Hepatocyte (in vitro differentiated cells): ENCODE measurements at regions not wholly inside any gene's neighbourhood (a gene's known extent, or its start where the extent isn't known, plus 50 kb on each side); places are given as distances from the start of the nearest gene placed in this dataset.

Experiments
- DNase-seq: peaks from one replicate; pipeline ENCODE4 v3.0.0-alpha.2; 2016; ENCODE audit warnings: low spot score
- H2AFZ ChIP-seq: fragments of 200-600 bp; sonication (generic); 2 replicates; pipeline ENCODE4 v1.6.0; 2016; ENCODE audit warnings: antibody characterized with exemption, mild to moderate bottlenecking
- H3K27ac ChIP-seq: fragments of 200-600 bp; sonication (generic); 2 replicates; pipeline ENCODE4 v1.5.1; 2016; ENCODE audit warnings: mild to moderate bottlenecking
- H3K27me3 ChIP-seq: fragments of 200-600 bp; sonication (generic); 2 replicates; pipeline ENCODE4 v1.6.1; 2016
- H3K36me3 ChIP-seq: fragments of 200-600 bp; sonication (generic); replicated peaks from 2 replicates; pipeline ENCODE4 v1.5.1; 2016; ENCODE audit warnings: low read depth; ENCODE audit not compliant: insufficient read depth
- H3K4me1 ChIP-seq: fragments of 200-600 bp; sonication (generic); 2 replicates; pipeline ENCODE4 v1.5.1; 2016; ENCODE audit warnings: mild to moderate bottlenecking, moderate library complexity; ENCODE audit not compliant: insufficient read depth
- H3K4me2 ChIP-seq: fragments of 200-600 bp; sonication (generic); 2 replicates; pipeline ENCODE4 v1.6.0; 2016
- H3K4me3 ChIP-seq: fragments of 200-600 bp; sonication (generic); 2 replicates; pipeline ENCODE4 v1.5.1; 2016; ENCODE audit warnings: mild to moderate bottlenecking
- H3K79me2 ChIP-seq: fragments of 200-600 bp; sonication (generic); 2 replicates; pipeline ENCODE4 v1.6.0; 2017; ENCODE audit warnings: mild to moderate bottlenecking
- H3K9me2 ChIP-seq: fragments of 200-600 bp; sonication (generic); replicated peaks from 2 replicates; pipeline ENCODE4 v1.6.0; 2017; ENCODE audit warnings: mild to moderate bottlenecking; ENCODE audit not compliant: insufficient read depth
- H3K9me3 ChIP-seq: fragments of 200-600 bp; sonication (generic); 2 replicates; pipeline ENCODE4 v1.5.1; 2016; ENCODE audit warnings: low read depth, mild to moderate bottlenecking
- H4K20me1 ChIP-seq: fragments of 200-600 bp; sonication (generic); 2 replicates; pipeline ENCODE4 v1.6.0; 2016; ENCODE audit warnings: mild to moderate bottlenecking; ENCODE audit not compliant: insufficient read depth, poor library complexity, severe bottlenecking
- EZH2 ChIP-seq: fragments of 200-600 bp; sonication (generic); IDR thresholded peaks from 2 replicates; pipeline ENCODE4 v1.6.1; 2016; ENCODE audit warnings: antibody characterized with exemption, mild to moderate bottlenecking, borderline replicate concordance
- EZH2phosphoT487 ChIP-seq: fragments of 200-600 bp; sonication (generic); IDR thresholded peaks from one replicate; pipeline ENCODE4 v1.6.1; 2018; ENCODE audit warnings: antibody characterized with exemption, mild to moderate bottlenecking, low read depth, moderate library complexity; ENCODE audit not compliant: unreplicated experiment, severe bottlenecking
- WGBS: methylation state at CpG from one replicate; pipeline ENCODE4 v1.1.6; 2016; ENCODE audit warnings: low lambda C conversion rate; ENCODE audit errors: missing lambda C conversion rate; 5-methylcytosine and 5-hydroxymethylcytosine counted together
- TF ChIP-seq, protein P1 (sequence below): fragments of 200-600 bp; sonication (generic); IDR thresholded peaks from 2 replicates; pipeline ENCODE4 v1.5.1; 2016; ENCODE audit warnings: antibody characterized with exemption, mild to moderate bottlenecking; ENCODE audit not compliant: poor library complexity

DNA sequence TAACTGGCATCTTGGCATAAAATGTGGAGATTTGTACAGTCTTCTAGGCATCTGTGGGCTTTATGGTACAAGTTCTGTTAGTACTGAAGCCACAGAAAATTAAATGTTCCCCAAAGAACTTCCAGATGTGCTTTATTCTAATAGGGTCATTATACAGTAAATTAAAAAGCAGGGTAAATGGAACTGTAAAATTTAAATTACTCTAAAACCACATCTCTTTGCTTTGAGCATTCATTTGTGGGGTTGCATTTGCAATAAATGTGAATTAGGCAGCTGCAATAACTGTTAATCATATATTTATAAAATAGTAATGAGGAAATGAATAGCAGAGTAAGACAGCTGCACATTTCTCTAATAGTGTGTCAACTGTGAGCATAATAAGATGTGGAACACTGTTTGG, 151.5 kb downstream of the BUB3 start:
- no peaks in the 10 kb centered on the region for H3K9me2 ChIP-seq
- no peak overlapping the region for H3K4me3 ChIP-seq
- no peaks in the 10 kb centered on the region for H3K4me1 ChIP-seq
- H3K27me3 ChIP-seq: no peaks in the 10 kb centered on the region
- no peak overlapping the region for H3K4me2 ChIP-seq
- TF ChIP-seq, protein P1, sequence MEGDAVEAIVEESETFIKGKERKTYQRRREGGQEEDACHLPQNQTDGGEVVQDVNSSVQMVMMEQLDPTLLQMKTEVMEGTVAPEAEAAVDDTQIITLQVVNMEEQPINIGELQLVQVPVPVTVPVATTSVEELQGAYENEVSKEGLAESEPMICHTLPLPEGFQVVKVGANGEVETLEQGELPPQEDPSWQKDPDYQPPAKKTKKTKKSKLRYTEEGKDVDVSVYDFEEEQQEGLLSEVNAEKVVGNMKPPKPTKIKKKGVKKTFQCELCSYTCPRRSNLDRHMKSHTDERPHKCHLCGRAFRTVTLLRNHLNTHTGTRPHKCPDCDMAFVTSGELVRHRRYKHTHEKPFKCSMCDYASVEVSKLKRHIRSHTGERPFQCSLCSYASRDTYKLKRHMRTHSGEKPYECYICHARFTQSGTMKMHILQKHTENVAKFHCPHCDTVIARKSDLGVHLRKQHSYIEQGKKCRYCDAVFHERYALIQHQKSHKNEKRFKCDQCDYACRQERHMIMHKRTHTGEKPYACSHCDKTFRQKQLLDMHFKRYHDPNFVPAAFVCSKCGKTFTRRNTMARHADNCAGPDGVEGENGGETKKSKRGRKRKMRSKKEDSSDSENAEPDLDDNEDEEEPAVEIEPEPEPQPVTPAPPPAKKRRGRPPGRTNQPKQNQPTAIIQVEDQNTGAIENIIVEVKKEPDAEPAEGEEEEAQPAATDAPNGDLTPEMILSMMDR: no peak
- TF ChIP-seq EZH2 (no peak), EZH2phosphoT487 (no peak)
- no peak overlapping the region for H2AFZ ChIP-seq
- DNase-seq: no peak
- H3K36me3 ChIP-seq: no peaks in the 10 kb centered on the region
- no peak overlapping the region for H3K27ac ChIP-seq
- no peaks in the 10 kb centered on the region for H4K20me1 ChIP-seq
- no peaks in the 10 kb centered on the region for H3K9me3 ChIP-seq
- no peaks in the 10 kb centered on the region for H3K79me2 ChIP-seq

DNA sequence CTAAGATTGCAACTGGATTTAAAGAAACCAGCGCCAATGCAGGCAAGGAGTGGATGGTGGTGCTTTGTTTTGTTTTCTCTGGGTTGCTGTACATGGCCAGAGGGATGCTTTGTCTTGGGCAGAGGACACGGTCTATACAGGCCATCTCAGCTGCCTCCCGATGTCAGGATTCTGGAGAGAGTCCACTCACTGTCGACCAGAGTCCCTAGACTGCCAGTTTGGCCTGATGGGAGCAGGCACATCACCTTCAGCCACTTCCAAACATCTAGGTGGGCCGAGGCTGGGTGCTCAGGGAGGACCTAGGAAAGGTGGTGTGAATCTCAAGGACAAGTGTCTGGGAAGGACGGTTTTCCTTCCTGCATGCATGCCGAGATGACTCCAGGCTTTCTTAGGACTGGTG, 152.1 kb downstream of the BUB3 start:
- Histone ChIP-seq H3K9me3 (no peaks in the 10 kb centered on the region), H3K36me3 (no peaks in the 10 kb centered on the region), H3K4me1 (no peaks in the 10 kb centered on the region), H2AFZ (no peak overlapping the region), H4K20me1 (no peaks in the 10 kb centered on the region), H3K27me3 (no peaks in the 10 kb centered on the region), H3K4me3 (no peak overlapping the region), H3K4me2 (no peak overlapping the region), H3K9me2 (no peaks in the 10 kb centered on the region), H3K79me2 (no peaks in the 10 kb centered on the region), H3K27ac (no peak overlapping the region)
- TF ChIP-seq EZH2phosphoT487 (no peak), EZH2 (no peak)
- TF ChIP-seq, protein P1: no peak
- 90% methylated on average over 7 of the region's 7 CpGs for WGBS
- DNase-seq: no peak

- Histone ChIP-seq H3K4me1 (no peaks in the 10 kb centered on the region), H4K20me1 (no peaks in the 10 kb centered on the region), H3K79me2 (no peaks in the 10 kb centered on the region), H3K4me2 (no peak overlapping the region), H2AFZ (no peak overlapping the region), H3K27me3 (no peaks in the 10 kb centered on the region), H3K27ac (no peak overlapping the region), H3K4me3 (no peak overlapping the region), H3K36me3 (no peaks in the 10 kb centered on the region), H3K9me2 (no peaks in the 10 kb centered on the region), H3K9me3 (no peaks in the 10 kb centered on the region)
- WGBS: 73% methylated on average over 6 of the region's 6 CpGs
- TF ChIP-seq EZH2 (no peak), EZH2phosphoT487 (no peak)
- TF ChIP-seq, protein P1: no peak
- no peak for DNase-seq
Observed at GRCh38 chr10:123309731-123310130, 155.5 kb downstream of the BUB3 start.

GRCh38 chr10:123316776-123317175, 162.6 kb downstream of the BUB3 start:
- no peak for DNase-seq
- H3K9me2 ChIP-seq: no peaks in the 10 kb centered on the region

More at GRCh38 chr10:123316776-123317175, 162.6 kb downstream of the BUB3 start:
- H4K20me1 ChIP-seq: no peaks in the 10 kb centered on the region
- no peaks in the 10 kb centered on the region for H3K79me2 ChIP-seq
- no peak overlapping the region for H3K27ac ChIP-seq
- H3K4me2 ChIP-seq: no peak overlapping the region
- no peak overlapping the region for H3K4me3 ChIP-seq
- H3K27me3 ChIP-seq: no peaks in the 10 kb centered on the region
- 83% methylated on average over 1 of the region's 1 CpG for WGBS
- H3K36me3 ChIP-seq: no peaks in the 10 kb centered on the region
- no peaks in the 10 kb centered on the region for H3K4me1 ChIP-seq
- H2AFZ ChIP-seq: no peak overlapping the region
- no peaks in the 10 kb centered on the region for H3K9me3 ChIP-seq
- TF ChIP-seq, protein P1: no peak
- TF ChIP-seq EZH2phosphoT487 (no peak), EZH2 (no peak)
